ENCODE measurements at regions not wholly inside any gene's neighbourhood (a gene's known extent, or its start where the extent isn't known, plus 50 kb on each side); places are given as distances from the start of the nearest gene placed in this dataset.

DNA sequence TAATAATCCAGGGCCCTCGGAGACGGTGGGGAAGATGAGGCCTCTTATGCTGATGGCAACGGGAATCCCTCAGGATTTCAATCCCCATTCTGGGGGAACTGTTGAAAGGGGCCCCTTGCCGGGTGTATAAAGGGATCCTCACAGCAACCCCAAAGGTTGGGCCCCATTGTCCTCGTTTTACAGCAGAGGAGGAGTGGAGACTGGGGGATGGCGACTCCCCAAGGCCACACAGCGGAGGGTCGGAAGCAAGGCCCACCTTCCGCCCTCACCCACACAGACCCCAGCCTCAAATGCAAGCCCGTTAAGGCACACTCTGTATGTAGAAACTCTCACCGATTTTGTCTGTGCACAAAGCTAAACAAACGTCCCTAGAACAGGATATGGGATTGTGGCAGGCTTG lies 327.9 kb upstream of the DIO3 start:
- peak; percentile 35 for DNase-seq

DNA sequence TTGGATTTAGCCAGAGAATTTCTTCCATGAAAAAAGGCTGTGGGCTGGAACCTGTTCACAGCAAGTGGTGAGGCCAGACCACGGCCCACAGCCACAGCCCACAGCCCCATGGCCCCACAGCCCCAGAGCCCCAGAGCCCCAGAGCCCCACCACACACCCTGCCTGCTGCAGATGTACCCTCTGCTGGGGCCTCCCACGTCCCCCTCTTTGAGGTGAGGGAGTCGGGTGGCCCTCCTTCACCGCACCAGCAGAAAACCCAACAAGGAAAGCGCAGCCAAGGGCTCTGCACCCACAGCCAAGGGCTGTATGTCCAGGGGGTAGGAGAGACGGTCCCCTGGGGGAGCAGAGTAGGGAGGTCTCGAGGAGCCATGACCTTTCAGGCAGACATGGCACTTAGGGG lies 327.5 kb upstream of the DIO3 start:
- DNase-seq = no peak

DNA sequence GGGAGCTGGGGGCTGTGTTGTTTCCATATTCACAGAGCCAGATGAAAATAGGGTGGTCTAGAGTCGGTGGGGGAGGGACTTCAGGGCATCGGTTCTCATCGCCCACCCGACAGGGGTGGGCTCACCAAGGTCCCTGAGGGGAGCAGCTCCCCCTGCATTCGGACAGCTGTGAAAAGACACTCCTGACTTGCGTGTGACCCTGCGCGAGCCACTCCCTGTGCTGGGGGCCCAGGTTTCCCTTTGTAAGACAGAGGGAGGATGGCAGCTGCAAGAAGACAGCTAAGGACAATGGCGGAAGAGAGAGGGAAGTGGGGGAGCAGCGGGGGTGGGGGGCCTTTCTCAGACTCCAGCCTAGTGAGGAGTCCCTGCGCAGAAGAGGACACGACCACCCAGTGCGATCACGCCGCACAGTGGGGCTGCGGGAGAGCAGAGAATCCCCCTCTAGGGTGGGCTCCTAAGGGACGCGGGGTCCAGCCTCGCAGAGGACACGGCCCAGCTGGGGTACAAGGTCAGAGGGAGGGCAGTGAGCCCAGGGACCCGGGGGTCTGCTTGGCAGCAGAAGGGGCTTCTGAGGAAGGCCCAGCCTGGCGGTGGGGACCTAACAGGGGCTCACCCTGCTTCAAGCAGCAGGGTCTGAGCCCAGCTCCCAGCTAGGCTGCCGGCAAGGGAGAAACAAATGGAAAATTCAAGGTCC lies 326.9 kb upstream of the DIO3 start:
- DNase-seq = peak; percentile 39

DNA sequence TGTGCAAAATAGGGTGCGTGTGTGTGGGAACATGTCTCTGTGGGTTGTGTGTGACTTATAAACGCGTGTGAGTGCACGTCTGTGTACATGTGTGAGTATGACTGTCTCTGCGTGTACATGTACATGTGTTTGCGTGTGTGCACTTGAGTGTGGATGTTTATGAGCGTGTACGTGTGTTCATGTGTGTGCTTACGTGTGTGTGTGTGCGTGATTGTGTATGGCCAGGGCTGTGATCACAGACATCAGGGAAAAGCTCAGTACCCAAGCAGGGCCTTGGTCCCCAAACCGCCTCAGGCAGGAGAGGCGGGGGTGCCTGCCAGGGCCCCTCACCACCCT lies 326.3 kb upstream of the DIO3 start:
- no peak for DNase-seq

DNA sequence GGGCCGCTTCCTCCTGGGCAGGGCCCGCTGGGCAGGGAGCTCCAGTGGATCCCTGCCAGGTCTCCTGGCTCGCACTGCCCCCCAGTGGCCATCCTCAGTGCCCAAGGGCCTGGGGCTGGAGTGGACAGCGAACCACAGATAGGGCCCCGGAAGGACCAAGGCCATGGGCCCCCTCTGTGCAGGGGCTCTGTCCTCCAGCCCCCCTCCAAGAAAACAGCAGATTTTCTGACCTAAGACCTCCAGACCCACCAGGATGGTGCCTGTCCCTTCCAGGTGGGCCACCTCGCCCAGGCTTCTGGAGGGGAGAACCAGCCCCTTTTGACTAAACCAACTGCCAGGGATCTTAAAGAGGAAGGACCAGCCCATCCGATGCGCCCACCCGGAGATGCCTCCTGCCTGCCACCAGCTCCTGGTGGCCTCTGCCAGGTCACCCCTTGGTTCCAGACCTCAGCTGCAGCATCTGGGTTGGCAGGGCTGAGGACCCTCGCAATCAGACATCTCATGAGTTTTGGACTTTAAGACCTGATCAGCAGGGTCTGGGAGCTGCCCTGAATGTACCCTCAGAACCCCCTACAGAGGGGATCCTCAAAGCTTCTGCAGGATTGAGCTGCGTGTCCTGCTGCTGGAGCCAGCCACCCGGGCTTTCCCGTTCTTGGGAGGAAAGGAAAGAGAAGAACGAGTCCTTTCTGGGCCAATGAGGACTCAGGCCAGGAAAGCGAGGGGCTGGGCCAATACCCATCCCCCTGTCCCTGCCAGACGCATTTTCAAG lies 325.8 kb upstream of the DIO3 start:
- peak; percentile 81 for DNase-seq

DNA sequence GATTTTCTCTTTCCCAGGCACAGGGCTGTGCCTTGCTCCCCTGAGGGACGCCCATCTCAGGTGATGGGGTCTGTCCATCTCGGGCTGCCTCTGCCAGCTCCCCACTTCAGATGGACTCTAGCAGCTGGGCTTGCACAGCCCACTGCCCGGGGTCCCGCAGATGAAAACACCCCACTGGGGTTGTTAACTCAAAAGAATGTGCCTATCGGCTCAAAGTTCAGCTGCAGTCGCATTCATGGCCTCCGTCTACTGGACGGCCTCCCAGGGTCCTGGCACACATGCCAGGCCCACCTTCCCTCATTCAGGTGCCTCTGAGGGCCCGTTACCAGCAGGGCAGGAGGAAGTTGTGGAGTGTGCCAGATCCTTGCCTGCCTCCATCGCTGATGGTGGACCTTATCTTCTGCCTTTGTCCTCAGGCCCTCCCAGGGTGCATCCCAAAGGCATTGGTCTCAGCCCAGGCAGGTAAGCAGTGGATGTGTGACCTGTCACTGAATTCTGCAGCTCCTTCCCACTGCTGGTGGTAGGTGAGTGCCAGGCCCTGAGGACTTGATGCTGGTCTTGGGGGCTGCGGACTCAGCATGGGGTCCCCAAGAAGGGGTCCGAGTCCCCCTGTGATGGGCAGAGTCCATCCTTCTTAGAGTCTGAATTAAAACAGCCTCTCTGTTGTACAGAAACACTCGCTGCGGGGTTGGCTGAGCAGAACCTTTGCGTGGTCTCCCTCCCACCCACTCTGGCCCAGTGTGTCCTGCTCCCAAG lies 324.6 kb upstream of the DIO3 start:
- peak; percentile 41 for DNase-seq

DNA sequence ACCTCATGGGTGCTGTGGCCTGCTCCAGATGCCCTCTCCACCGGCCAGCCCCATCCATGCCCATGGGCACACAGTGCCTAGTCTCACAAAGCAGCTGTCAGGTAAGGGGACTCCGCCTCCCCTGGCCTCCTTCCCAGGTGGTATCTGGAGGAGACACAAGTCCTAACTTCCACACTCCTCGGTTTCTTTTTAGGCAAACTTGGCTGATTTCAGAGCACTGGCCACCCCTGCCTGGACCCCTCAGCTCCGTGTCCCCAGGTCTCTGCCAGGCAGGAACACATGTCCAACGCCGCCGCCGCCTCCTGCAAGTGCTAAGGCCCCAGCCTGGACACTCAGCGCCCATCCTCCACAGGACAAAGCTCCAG lies 324.1 kb upstream of the DIO3 start:
- DNase-seq = peak; percentile 41

DNA sequence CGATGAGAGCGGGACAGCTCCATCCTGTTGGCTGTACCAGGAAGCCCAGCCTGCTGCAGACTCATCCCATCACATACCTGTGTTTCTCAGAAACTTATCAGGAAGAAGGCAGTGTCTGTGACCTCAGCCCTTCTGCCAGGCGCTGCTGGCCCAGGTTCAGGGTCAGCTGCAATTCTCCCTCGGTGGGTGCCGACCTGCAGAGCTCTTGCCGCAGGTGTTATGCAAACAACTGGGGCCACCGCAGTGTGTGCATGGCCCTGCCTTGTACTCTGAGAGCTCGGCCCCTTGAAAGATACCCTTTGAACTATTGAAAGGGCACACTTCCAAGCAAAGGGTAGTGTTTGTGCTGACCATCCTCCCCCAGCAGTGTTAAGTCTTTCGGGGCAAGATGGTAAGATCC lies 322.2 kb upstream of the DIO3 start:
- peak; percentile 51 for DNase-seq

DNA sequence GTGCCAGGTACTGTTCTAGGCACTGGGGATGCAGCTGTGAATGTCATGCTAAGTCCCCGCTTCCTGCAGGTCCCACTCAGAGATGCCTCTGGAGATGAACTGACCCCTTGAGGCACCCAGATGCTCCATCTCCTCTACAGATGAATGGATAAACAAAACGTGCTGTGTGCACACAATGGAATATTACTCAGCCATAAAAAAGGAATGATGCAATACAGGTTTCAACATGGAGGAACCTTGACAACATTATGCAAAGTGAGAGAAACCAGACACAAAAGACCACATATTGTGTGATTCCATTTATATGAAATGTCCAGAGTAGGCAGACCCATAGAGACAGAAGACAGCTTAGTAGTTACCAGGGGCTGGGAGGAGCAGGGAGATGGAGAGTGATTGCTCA lies 320.1 kb upstream of the DIO3 start:
- DNase-seq = no peak

DNA sequence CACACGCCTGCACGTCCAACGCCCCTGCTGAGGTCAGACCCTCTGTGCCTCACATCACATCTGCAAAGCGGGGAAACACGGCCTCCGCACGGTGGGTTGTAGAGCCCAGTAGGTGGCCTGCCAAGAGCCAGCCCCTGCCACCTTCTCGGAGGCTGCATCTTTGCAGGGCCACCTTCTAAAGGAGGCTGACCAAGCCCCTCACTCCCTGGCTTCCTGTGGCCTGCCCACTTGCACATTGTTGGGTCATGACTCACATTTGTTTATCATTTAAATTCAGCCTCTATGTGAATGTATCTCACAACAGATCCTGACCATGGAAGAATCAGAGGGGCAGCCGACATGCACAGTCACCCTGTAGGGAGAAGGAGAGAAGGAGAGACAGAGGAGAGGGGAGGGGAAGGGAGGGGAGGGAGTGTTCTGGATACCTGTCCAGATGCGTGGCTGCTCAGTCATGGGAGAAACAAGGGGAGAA lies 319.5 kb upstream of the DIO3 start:
- DNase-seq = peak; percentile 72

DNA sequence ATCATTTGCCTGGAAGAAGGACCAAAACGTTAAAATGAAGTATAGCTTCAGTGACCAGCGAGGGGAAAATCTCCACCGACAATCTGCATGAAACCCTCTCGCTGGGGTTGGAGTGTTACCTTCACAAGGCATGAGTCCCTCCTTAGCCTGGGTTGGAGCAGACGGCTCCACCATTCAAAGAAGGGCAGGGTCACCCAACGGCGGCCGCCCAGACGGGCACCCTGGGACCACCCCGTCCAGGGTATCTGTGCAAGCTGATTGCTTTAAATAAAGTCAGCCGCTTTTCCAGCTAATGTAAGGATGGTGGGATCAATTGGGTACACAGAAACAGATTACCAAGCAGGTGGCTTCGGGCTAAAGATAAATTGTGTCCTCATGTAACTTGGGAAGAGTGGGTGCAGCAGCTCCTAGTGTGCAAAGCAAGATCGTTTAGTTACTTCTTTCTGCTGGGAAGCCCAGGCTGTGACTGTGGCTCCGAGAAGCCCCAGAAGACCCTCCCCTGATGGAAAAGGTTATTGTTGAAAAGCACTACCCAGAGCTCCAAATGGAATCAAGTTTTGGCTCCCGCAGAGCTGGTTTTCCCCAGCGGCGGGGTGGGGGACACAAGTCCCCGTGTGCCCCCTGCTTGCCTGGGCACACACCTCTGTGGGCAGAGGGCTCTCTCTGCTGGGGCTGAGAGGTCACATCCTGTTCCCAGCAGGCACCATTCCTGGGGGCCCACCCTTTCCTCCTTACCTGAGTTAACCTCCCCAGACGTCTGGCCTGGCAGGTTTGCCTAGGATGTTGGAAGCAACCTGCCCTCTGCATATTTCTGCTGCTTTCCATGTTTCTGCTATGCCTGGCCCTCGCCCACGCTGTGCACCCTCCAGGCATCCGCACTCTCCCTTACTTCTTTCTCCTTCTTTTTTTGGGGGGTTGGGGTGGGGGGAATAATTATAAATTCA lies 318.6 kb upstream of the DIO3 start:
- peak; percentile 52 for DNase-seq

DNA sequence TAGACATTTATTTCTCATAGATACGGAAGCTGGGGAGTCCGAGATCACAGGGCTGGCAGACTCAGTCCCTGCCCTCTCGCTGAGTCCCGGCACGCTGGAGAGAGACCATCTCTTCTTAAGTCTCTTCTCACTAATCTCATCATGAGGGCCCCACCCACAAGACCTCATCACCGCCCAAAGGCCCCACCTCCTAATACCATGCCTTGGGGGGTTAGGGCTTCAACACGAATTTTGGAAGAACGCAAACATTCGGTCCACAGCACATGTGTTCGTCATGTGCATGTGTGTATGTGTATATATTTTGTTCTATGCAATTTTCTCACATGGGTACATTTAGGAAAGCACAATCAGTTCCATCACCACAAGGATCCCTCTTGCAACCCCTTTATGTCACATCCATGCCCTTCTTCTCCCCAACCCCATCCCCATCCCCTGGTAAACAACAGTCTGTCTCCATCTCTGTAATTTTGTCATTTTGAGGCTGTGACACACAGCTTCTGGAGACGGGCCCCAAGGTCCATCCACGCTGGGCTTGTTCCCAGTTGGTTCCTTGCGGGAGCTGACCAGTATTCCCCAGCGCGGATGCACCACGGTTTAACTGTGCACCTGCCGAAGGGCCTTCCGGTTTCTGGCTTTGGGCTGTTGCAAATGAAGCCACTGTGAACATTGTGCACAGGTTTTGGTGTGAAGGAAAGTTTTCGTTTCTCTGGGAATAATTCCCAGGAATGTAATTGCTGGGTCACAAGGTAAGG lies 317.5 kb upstream of the DIO3 start:
- DNase-seq = no peak

DNA sequence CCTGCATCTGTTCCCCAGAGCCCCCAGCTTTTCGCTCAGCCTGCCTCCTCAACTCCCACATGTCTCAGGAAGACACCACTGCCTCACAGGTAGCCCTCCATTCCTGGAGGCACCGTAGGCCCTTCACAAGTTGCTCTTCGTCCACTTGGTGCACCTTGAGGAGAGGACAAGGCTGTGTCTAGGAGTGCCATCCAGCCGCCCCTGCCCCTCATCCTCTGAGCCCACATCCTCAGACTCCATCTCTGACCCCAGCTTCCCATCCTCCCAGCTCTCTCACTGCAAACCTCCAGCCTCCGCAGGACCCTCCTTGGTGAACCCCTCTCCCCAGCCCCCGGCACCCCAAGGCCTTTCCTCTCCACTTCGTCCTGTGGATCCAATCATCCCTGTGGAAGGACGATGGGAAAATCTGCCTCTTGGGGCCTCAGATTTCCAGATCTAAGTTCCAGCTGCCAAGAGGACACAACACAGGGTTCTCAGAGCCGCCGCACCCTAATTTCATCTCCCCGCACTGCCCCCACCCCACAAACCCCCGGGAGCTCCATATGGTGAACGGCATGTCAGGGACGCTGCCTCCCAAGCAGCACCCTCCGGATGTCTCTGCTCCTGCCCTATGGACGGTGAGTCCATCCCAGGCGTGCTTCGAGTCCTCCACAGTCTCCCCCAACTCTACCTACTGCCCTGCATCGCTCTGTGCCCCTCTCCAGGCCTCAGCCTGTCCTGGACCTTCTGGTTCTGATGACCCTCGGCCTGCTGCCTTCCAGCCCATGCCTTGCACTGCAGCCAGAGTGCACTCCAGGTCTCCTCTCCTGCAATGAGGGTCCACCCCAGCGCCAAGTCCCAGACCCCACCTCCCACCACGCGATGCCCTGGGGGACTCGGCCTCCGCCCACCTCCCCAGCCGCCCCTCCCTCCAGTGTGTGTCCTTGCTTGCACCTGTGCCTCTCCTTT lies 314.1 kb upstream of the DIO3 start:
- DNase-seq = peak; percentile 40

DNA sequence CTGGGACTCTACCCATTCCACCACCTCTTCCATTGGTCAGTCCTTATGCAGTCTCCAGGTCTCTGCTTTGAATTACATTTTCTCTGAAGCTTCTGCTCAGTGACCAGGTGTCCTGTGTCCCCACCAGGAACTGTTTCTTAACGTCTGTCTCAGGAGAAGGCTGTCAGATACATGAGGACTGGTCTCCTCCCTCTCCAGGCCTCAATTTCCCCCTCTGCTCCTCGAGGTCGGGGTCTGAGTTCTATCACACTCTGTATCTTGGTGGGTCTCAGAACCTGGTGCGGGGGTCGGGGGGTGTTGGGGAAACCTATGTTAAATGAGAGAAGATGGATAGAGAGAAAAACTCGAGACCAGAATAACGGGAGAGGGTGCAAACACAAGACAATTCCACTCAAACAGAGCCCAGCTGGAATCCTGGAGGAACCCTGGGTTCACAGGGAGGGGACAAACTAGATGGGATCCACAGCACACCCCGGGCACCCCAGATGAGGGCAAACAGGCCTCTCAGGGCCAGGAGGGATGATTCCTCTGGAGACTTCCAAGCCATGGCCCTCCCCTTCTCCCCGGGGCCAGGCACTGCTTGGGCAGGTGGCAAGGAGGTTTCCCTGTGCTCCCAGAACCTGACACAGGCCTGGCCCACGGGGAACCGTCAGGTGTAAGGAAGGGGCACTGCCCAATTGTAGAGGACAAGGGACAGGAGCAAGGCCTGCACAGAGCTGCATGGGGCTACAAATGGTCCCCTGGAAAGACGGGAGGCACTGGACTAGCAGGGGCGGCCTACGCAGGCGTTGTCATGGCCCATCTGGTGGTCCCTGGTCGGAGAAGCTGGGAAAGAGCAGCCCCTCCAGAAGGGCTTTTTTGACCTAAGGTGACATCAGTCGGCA lies 313.2 kb upstream of the DIO3 start:
- peak; percentile 25 for DNase-seq

DNA sequence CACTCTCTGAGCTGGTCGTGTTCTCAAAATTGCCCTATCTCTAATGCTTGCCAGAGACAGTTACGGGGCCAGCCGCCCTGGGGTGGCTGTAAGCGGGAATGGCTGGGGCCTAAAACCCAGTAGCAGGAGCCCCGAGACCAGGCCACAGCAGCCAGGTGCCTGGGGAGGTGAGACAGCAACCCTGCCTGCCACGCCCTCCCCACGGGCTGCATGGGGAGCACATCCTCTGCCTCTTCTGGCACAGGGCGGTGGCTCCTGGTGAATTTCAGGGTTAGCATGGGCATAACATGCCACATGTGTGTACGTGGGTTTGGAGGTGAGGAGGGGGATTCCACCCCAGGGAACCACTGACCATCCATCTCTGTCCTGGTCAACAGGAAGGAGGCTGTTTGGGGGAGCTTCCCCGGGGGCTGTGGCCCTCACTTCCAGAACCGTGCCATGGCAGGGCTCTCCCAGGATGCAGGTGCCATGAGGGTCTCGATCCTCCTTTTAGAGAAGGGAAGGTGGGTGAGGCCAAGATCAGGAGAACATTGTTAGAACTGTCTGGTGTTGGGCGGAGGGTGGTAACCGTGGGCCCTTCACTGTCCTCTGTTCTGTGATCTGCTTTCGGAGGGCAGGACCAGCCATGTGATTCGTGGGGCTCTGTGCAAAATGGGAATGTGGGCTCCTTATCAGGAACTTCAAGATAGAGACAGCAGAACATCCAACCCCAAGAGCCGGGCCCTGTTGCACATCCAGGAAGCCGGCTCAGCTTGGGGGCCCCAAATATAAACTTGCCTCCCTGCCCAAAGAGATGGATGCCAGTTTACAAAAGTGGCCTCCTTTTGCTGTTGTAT lies 312.2 kb upstream of the DIO3 start:
- peak; percentile 26 for DNase-seq

DNA sequence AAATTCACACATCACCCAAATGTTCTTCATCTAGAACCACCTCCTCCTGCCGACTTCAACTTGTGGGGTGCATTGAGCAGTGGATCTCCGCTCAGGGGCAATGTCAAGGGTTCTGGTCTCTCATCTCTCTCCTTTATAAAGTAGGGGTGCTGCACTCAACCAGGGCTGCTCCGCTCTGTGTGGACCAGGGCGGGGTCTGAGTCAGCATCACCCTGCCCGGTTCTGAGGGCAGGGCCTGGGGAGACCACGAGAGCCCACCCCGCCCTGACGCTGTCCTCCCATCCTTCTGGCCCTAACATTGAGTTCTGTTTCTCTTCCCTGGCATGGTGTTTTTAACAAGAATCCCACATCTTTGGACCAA lies 311.6 kb upstream of the DIO3 start:
- peak; percentile 32 for DNase-seq

DNA sequence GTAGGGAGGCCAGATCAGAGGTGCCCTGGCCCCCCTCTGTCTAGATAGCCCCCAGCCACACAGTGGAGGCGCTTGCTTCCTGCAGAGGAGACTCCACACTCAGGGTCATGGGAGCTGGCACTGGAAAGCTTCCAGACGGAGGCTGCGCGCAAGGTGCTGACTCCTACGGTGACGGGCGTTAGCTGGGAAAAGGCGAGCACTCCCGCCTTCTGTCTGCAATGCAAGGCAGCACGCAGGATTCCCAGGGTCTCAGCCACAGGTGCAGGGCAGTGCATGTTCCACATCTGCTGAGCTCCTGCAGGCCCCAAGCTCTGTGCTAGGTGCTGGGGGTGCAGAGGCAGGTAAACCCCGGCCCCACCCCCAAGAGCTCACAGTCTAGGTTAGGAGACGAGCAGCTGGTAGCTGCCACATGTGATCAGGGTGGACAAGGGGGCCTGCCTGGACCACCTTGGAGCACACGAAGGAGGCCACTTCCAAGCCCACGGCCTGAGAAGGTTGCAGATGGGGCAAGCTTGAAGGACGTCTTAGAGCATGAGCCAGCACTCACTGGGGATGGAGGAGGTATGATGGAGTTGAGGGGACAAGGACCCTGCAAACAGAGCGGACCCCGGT lies 310.9 kb upstream of the DIO3 start:
- peak; percentile 48 for DNase-seq
